Kidney capillary endothelial cell (primary cell): ENCODE measurements at regions not wholly inside any gene's neighbourhood (a gene's known extent, or its start where the extent isn't known, plus 50 kb on each side); places are given as distances from the start of the nearest gene placed in this dataset.
"Not testable (repeated sequence)": the region's sequence is repeated elsewhere in the genome, so short reads cannot be mapped to it uniquely, and the experiment has no call there.

ENCODE experiments used
- DNase-seq: peaks from one replicate; pipeline ENCODE4 v3.0.0-alpha.2; 2018; ENCODE audit warnings: low spot score

DNA sequence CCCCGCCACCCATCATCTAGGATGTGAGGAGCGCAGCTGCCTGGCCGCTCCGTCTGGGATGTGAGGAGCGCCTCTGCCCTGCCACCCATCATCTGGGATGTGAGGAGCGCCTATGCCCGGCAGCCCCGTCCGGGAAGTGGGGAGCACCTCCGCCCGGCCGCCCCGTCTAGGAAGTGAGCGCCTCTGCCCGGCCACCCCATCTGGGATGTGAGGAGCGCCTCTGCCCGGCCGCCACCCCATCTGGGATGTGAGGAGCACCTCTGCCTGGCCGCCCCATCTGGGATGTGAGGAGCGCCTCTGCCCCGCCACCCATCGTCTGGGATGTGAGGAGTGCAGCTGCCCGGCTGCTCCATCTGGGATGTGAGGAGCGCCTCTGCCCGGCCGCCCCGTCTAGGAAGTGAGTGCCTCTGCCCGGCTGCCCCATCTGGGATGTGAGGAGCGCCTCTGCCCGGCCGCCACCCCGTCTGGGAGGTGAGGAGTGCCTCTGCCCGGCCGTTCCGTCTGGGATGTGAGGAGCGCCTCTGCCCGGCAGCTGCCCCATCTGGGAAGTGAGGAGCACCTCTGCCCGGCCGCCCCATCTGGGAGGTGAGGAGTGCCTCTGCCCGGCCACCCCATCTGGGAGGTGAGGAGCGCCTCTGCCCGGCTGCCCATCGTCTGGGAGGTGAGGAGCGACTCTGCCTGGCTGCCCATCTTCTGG lies 1086.5 kb downstream of the TYW1 start:
- not testable (repeated sequence) for DNase-seq

DNA sequence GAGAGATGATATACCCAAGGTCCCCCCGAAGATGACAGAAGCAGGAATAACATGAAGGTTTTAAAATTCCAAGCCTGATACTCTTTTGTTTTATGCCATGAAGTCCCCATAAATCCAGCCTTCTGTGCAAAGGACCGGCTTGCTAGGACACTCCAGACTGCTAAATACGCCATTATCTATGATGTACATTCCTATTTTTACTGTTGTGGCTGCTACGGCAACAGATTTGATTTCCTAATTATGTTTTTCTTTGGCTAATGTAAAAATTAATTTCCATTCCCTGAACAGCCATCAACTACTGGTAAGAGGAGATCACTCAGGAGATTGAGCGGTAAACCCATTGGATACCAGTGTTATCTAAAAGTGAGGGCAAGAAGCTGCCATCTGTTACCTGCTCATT lies 1090.8 kb downstream of the TYW1 start:
- DNase-seq = no peak

DNA sequence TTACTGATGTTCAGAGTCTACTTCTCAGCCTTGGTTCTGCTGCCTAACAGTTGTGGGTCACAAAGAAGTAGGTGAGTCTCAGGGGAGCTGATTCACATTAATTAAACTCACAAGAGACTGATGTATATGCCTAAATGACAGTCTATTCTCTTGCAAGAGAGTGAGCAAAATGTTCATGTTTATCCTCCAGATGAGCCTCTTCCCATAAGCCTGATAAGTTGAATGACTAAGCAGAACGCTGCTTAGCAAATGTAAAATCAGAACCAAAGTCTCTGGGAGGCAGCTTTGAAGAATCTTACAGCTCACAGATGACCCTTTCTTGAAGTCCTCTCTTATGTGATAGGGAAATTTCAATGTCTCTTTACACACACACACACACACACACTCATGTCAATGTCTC lies 1092.2 kb downstream of the TYW1 start:
- DNase-seq = no peak

DNA sequence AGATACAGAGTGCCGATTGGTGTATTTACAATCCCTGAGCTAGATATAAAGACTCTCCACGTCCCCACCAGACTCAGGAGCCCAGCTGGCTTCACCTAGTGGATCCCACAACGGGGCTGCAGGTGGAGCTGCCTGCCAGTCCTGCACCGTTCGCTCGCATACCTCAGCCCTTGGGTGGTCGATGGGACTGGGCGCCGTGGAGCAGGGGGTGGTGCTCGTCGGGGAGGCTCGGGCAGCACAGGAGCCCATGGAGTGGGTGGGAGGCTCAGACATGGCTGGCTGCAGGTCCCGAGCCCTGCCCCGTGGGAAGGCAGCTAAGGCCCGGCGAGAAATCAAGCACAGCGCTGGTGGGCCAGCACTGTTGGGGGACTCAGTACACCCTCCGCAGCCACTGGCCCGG lies 1093.6 kb downstream of the TYW1 start:
- DNase-seq = not testable (repeated sequence)

DNA sequence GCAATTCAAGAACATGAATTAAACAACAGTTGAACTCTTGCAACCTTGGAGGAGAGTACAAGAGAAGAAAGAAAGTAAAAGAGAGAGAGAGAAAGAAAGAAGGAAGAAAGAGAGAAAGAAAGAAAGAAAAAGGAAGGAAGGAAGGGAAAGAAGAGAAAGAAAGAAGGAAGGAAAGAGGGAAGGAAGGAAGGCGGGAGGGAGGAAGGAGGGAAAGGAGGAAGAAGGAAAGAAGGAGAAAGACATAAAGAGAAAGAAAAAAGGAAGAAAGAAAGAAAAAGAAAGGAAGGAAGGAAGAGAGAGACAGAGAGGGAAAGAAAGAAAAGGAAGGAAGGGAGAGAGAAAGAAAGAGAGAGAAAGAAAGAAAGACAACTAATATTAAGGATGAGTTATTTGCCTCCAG lies 1106.7 kb downstream of the TYW1 start:
- no peak for DNase-seq

DNA sequence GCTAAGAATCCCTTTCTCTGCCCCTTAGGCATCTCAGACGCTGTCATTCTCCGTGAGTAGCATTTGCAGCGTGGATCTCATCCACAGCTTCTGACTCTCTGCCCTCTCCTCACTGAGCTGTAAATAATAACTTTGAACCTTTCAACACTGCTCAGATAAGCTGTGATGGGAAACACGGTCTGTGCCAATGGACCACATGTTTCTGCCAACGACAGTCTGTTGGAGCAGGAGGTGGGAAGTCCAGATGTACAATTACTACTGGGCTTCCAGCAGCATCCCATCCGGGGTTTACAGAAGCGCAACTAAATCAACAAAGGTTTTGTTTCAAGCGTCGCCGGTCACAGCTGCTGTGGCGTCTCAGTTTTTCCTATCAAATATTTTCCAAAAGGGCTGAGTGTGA lies 1110.6 kb downstream of the TYW1 start:
- no peak for DNase-seq

DNA sequence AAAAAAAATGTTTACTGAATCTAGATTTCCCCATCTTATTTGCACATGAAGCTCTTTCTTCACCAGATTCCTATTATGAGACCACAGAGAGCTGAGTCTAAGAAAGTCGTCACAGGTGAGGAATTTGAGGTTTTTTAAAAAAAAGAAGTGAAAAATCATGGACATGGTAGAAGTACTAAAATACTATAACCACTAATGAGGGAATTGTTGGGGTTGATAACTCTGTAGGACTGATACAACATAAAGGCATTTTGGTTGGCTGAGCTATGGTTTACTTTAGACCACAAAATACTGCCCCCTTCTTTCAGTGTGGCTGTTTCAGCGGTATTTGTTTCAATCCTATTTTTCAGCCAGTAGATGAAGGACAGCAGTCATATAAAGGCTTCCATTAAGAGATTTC lies 1111.3 kb downstream of the TYW1 start:
- no peak for DNase-seq

DNA sequence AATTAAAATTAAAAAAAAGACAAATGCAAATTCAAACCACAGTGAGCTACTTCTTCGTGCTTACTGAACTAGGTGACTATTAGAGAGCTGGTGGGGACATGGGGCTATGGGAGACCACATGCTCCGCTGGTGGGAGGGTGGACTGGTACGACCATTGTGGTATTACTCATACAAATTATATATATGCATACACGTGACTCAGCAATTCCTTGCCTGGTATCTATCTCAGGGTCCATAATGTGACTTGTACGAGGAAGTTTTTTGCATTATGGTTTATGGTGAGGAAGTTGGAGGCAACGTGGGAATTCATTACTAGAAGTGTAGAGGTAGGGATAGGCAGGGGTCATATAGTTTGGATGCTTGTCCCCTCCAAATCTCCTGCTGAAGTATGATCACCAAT lies 1112.7 kb downstream of the TYW1 start:
- DNase-seq = no peak

DNA sequence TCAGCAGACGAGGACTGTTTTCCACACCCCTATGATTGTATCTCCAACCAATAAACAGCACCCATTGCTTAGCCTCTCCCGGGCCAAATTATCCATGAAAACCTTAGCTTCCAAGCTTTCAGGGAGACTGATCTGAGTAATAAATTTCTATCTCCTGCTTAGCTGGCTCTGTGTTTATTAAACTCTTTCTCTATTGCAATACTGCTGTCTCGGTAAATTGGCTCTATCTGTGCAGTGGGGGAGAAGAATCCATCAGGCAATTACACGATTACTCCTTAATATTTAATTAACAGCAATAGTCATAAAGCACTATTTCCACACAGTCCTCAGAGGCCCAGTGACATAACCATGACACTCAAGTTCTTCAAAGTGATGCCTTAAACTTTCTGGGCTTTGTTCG lies 1122.8 kb downstream of the TYW1 start:
- no peak for DNase-seq

DNA sequence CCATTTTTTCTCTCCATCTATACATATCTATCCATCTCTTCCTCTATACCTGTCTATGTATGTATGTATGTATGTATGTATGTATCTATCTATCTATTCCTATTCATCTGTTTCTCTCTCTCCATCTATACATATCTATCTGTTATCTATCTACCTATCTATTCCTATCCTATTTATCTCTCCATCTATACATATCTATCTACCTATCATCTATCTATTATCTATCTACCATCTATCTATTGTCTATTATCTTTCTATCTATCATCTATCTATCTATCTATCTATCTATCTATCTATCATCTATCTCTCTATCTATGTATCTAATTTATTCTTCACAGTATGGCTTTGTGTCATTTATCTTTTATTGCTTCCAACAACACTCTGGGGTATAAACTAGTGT lies 1124.4 kb downstream of the TYW1 start:
- no peak for DNase-seq

DNA sequence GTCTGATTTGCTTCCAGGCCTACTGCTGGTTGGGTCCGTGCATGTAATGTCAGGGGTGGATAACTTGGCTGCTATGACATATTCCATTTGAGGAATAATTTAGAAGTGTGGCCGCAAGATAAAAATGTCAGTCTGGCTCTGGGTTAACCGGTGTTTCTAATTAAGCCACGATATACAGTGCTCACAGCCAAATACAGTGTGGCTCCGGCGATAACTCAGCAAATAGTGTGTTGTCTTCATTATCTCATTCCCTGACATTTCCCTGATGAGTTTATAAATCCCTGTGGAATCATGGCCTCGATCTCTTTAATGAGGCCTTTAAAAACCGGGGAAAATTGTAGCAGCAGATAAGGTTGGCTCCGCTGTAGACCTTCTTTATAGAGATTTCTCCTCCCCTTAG lies 1125.0 kb downstream of the TYW1 start:
- DNase-seq = no peak

DNA sequence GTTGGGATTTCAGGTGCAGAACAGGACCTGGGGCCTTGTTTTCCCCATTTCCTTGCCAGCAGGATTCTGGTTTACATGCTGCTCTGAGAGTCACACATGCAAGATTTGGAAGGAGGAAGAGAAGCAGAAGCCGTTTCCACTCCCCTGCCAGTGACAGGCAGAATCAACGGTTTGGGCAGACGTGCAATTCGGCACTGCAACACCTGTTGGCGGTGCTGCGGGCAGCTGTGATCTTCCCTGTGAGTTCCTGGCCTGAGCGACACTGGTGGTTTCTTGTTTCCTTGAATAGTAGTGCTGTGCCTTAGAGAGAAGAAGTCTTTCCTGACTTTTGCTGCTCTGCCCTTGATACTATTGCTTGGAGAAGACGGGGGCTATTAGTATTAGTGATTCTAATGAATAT lies 1126.2 kb downstream of the TYW1 start:
- no peak for DNase-seq

DNA sequence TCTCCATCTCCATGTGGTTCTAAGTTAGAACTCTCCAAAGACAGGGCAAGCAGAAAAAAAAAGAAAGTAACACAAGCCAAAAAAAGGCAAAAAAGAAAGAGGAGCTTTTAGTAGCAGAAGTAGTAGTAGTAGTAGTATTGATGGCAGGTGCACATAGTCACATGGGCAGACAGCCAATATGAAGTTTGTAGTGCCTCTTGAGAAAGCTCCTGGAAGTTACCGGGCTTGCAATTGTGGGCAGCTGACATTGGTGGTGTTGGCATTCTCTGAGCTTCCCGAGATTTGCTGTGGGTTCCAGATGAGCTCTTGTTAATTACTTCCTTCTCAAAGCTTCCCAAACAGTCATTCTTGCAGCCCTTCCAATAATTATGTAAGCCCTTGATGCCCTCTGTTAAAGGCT lies 1128.5 kb downstream of the TYW1 start:
- no peak for DNase-seq

DNA sequence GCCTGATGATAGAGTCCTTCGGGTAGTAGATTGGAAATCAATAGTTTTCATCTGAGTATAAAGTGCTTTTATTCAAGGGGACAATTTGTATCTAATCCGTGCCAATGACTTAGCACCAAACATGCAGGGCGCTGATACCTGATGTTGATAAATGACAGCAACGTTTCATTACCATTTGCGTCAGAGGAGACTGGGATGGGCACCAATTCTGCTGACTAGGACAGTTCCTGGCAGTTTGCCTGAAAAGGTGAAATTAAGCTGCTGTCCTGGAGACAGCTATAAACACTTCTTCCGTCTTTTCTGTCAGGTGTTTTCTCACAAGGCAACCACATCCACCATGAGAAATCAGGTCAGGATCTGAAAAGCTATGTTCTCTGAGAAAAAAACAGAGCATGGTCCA lies 1136.4 kb downstream of the TYW1 start:
- DNase-seq = no peak

DNA sequence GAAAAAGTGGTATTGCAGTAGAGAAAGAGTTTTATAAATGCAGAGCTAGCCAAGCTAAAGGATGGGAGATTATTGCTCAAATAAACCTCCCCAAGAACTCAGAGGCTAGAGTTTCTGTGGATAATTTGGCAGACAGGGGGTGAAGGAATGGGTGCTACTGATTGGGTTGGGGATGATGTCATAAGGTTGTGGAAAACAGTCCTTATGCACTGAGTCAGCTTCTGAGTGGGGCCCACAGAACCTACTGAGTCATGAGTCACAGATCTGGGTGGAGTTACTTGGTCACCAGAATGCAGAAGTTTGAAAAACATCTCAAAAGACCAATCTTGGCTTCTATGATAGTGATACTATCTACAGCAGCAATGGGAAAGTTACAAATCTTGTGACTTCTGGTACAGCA lies 1146.7 kb downstream of the TYW1 start:
- no peak for DNase-seq

DNA sequence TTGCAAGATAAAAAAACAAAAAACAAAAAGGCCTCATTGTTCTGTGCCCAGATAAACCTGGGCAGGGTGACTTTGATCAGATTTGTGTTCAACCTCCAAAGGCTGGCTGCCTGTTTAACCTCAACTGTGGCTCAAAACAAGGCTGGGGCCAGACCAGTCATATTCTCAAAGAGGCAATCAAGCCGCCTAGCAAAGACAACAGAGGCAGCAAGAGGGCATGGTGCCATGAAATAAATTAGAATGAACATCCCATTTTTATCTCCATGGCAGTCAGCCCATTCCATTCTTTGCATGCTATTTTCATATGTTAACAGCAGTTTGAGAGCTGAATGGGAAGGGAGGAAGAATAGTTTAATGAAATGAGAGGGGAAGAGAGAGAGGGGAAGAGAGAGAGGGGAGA lies 1150.3 kb downstream of the TYW1 start:
- DNase-seq = no peak

DNA sequence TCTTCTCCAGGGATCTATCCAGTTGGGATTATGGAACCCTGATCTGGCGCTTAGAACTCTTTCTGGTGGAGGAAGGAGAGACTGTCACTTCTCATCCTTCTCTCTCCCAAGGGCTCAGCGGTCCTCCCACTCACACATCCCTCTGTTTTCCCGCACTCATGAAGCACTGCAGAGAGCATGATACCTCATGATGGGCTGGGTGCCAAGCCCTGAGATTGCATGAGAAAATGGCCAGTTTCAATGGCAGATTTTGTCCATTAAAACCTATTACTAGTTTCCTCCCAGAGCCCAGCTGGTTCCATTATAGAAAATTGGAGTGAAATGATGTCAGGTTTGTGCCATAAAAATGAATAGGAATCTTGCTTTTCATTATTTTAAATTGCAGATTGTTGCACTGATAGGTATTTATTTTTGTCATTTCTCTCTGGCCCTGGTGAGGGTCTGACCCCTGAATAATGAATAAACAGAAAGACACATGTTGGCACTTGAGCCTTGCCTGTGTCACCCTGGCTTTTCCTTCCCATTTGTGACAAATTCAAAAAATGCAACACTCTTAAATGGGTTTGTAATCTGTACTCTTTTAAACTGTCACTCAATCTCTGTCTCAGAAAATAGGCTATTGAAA lies 1151.1 kb downstream of the TYW1 start:
- DNase-seq = no peak

DNA sequence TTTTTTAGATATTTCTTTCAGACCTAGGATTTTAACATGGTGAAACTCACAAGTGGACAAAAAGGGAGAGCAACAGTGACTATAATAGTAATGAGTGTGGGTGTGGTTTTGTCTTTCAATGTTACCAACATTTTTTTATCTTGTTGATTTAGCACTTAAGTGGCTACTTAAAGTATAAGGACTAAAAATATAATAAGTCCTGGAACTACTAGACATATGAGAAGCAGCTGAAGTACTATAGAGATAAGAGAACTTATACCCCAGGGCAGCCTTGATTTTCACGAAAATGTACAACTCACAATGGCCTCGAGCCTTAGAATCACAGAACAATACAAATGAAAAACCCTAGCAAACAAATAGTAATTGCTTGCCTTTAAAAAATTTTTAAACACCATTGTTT lies 1151.8 kb downstream of the TYW1 start:
- DNase-seq = no peak

DNA sequence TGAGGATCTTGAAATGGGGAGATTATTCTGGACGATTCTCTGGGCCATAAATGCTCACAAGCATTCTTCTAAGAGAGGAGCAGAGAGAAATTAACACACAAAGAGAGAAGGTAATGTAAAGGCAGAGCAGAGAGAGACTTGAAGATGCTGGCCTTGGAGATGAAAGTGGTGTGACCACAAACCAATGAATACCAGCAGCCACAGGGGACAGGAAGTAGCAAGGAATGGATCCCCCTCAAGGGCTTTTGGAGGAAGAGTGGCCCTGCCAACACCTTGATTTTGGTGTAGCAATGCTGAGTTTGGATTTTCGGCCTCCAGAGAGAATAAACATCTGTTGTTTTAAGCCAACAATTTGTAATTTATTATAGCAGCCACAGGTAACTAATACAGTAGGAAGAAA lies 1155.6 kb downstream of the TYW1 start:
- DNase-seq = no peak

DNA sequence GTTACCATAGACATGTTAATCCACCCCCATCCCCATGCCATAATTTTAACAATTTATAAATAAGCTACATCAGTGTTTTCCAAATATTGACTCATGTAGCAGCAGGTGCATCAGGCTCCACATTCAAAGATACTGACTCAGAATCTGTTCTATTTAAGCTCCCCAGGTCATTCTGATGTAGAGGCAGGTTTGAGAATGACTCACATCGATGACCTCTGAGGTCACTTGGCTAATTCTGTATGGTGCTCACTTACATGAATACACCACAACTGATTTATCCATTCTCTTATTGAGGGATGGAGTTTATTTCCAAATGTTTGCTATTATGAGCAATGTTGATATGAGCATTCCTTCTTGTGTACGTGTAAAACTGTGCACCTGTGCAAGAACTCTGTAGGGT lies 1159.0 kb downstream of the TYW1 start:
- no peak for DNase-seq

DNA sequence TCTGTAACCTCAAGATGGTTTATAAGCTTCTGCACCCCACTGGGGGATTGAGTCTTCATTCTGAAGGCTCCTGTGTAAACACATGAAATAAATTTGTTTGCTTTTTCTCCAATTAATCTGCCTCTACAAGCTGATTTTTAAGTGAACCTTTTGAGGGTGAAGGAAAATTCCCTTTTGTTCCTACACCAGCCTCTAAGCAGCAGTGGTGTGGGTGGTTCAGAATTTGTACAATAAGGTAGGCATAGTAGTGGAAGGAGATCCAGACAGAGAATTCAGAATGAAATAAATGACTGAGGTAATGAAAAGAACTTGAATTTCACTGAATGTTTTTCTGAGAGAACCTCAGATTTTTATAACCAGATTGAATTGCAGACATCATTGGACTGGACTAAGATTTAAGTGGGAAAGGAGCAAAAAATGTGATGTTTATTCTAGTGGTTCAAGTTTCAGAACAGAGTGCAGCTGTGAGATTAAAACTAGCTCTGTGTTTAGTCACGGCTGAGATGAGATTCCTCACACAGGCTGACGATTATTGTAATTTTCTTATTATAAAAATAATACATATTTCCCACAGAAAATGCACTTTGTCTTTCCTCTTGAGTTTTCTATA lies 1162.2 kb downstream of the TYW1 start:
- no peak for DNase-seq

DNA sequence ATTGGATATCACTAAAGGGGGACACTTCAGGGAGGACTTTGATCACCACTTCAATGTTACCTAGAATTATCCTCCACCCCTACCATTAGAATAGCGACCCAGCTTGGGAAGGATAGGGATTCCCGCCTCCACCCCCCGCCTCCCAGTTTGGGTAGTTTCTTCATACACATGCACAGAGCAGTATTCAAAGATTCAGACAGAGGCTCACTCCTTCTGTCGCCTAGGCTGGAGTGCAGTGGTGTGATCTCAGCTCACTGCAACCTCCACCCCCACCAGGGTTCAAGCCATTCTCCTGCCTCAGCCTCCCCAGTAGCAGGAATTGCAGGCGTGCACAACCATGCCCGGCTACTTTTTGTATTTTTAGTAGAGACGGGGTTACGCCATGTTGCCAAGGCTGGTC lies 1166.1 kb downstream of the TYW1 start:
- DNase-seq = no peak

DNA sequence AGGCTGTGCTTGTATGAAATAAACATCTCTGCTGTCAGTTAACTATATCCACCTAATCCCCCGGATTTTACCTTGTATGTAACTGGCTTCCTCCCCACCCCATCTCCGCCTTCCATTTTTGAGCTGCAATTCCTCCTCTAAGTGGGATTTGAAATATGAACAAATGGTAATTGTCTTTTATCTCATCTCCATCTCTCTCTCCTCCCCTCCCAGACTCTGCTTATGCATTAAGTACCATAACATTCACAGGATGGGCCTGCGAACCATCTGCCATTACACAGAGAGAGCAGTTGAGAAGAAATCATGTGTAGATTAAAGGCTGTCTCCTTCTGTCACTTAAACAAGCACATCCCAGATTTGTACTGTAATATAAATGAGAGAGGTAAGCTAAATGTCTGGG lies 1169.9 kb downstream of the TYW1 start:
- DNase-seq = no peak

DNA sequence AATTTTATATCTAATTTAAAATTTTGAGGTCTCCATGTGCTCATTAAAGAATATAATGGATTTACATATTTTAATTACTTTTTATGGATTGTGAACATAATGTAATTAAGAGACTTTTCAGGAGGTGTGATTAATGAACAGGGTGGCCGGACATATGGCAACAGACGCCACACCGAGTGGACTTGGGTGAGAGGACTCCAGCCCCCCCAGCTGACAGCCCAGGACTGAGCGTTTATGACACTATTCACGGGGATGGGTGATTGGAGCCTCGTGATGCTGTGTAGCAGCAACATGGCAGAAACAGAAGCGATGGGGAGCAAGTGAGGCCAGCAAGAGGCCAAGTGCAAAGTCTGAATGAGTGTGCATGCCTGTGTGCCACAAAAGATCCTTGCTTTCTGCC lies 1176.9 kb downstream of the TYW1 start:
- DNase-seq = no peak
